ENCODE measurements at regions not wholly inside any gene's neighbourhood (a gene's known extent, or its start where the extent isn't known, plus 50 kb on each side); places are given as distances from the start of the nearest gene placed in this dataset.

GRCh38 chr21:23522751-23523150, 2084.5 kb downstream of the MRPL39 start (continued):
- TF ChIP-seq, protein P1, sequence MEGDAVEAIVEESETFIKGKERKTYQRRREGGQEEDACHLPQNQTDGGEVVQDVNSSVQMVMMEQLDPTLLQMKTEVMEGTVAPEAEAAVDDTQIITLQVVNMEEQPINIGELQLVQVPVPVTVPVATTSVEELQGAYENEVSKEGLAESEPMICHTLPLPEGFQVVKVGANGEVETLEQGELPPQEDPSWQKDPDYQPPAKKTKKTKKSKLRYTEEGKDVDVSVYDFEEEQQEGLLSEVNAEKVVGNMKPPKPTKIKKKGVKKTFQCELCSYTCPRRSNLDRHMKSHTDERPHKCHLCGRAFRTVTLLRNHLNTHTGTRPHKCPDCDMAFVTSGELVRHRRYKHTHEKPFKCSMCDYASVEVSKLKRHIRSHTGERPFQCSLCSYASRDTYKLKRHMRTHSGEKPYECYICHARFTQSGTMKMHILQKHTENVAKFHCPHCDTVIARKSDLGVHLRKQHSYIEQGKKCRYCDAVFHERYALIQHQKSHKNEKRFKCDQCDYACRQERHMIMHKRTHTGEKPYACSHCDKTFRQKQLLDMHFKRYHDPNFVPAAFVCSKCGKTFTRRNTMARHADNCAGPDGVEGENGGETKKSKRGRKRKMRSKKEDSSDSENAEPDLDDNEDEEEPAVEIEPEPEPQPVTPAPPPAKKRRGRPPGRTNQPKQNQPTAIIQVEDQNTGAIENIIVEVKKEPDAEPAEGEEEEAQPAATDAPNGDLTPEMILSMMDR (IDR thresholded peaks at IDR 0.05): no peak
- TF ChIP-seq E2F6 (IDR thresholded peaks at IDR 0.05; ENCODE audit: borderline replicate concordance, low read depth): no peak
- no peak for TF ChIP-seq HOXB13 (CRISPR knock-in tag; IDR thresholded peaks at IDR 0.05; ENCODE audit: low read depth)
- no peak for TF ChIP-seq HDAC2 (IDR thresholded peaks at IDR 0.05)
- no peak for TF ChIP-seq ESRRA (IDR thresholded peaks at IDR 0.05; ENCODE audit: borderline replicate concordance, low read length)

DNA sequence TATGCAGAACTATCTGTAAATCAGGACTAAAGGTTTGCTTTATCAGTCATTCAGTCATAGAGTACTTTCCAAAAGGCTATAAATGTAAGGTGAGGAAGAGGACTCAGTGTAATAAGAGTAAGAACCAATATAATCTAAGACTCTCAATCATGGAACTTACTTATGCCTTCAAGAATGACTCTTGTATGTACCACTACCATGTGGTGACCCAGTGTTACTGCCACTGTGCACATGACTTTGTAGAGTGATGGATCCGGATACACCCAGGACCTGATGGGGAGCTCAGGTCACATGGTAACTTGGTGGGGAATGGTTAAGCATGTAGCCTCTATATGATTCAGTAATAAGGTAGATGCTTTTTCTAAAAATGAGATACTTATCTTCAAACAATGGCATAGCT, 2099.8 kb downstream of the MRPL39 start:
- H3K4me3 ChIP-seq: no peak overlapping the region
- ChIA-PET POLR2A (no interaction called here), CTCF (no interaction called here)
- WGBS (ENCODE audit: missing lambda C conversion rate): 73% methylated on average over 1 of the region's 1 CpG
- H3K4me2 ChIP-seq: no peak overlapping the region
- ATAC-seq (no peak), FAIRE-seq (no peak), DNase-seq (ENCODE audit: low read depth in 1 of 2, low spot score in 1 of 2) (no peak)
- TF ChIP-seq JUN (IDR thresholded peaks at IDR 0.05) (no peak), EHMT2 (IDR thresholded peaks at IDR 0.05; ENCODE audit: low read depth) (no peak), MAX (IDR thresholded peaks at IDR 0.05) (no peak), RAD21 (conservative IDR thresholded peaks at IDR 0.05 in 1 of 2, IDR thresholded peaks at IDR 0.05 in 1 of 2) (no peak), RNF2 (IDR thresholded peaks at IDR 0.05; ENCODE audit: borderline replicate concordance, low read depth) (no peak), CBX8 (IDR thresholded peaks at IDR 0.05) (no peak), ZNF302 (CRISPR knock-in tag; IDR thresholded peaks at IDR 0.05) (no peak), RARB (CRISPR knock-in tag; IDR thresholded peaks at IDR 0.05) (no peak), NPAS2 (CRISPR knock-in tag; IDR thresholded peaks at IDR 0.05; ENCODE audit: borderline replicate concordance) (no peak)
- TF ChIP-seq, protein P2, sequence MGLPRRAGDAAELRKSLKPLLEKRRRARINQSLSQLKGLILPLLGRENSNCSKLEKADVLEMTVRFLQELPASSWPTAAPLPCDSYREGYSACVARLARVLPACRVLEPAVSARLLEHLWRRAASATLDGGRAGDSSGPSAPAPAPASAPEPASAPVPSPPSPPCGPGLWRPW (IDR thresholded peaks at IDR 0.05): no peak
- H3K4me1 ChIP-seq: no peaks in the 10 kb centered on the region
- no peaks in the 10 kb centered on the region for H3K9me3 ChIP-seq
- H3K27ac ChIP-seq: no peak overlapping the region

DNA sequence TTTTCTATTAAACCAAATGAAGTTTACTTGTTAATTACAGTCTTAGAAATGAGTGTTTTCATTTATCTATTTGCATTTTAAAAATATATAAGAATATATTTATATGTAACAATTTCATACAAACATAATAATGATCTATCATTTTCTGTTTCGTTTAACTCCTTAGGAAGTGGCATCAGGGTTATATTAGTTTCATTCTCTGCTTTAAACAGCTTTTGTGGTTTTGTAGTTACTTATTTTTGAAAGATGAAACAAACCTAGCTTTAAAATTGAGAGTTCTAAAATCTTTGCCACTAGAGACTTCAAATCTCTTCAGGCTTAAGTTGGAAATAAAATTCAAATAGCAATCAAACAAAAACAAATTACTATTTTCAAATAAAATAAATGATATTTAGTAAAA, 2110.6 kb downstream of the MRPL39 start:
- FAIRE-seq (no peak), ATAC-seq (no peak), DNase-seq (ENCODE audit: low read depth in 1 of 2, low spot score in 1 of 2) (no peak)
- Histone ChIP-seq H3K4me1 (no peaks in the 10 kb centered on the region), H3K4me2 (no peak overlapping the region), H3K27ac (no peak overlapping the region), H3K9me3 (no peaks in the 10 kb centered on the region), H3K4me3 (no peak overlapping the region)
- CTCF ChIA-PET: no interaction called here
- POLR2A ChIA-PET: no interaction called here
- no peak for TF ChIP-seq EHMT2 (IDR thresholded peaks at IDR 0.05; ENCODE audit: low read depth)
- no peak for TF ChIP-seq RARB (CRISPR knock-in tag; IDR thresholded peaks at IDR 0.05)
- TF ChIP-seq MYC (IDR thresholded peaks at IDR 0.05; ENCODE audit: borderline replicate concordance, low read length): no peak
- TF ChIP-seq HDAC2 (IDR thresholded peaks at IDR 0.05): no peak
- no peak for TF ChIP-seq EP300 (IDR thresholded peaks at IDR 0.05)
- no peak for TF ChIP-seq BCL3 (IDR thresholded peaks at IDR 0.05)
- TF ChIP-seq, protein P1 (IDR thresholded peaks at IDR 0.05): no peak
- TF ChIP-seq KDM5A (IDR thresholded peaks at IDR 0.05): no peak
- TF ChIP-seq HEYL (CRISPR knock-in tag; IDR thresholded peaks at IDR 0.05): no peak
- TF ChIP-seq RFX5 (IDR thresholded peaks at IDR 0.05): no peak
- no peak for TF ChIP-seq FOSB (CRISPR knock-in tag; IDR thresholded peaks at IDR 0.05)
- TF ChIP-seq MAX (IDR thresholded peaks at IDR 0.05): no peak
- TF ChIP-seq NPAS2 (CRISPR knock-in tag; IDR thresholded peaks at IDR 0.05; ENCODE audit: borderline replicate concordance): no peak
- no peak for TF ChIP-seq E2F6 (IDR thresholded peaks at IDR 0.05; ENCODE audit: borderline replicate concordance, low read depth)
- TF ChIP-seq CEBPB (IDR thresholded peaks at IDR 0.05): no peak
- WGBS (ENCODE audit: missing lambda C conversion rate): 0% methylated on average over 1 of the region's 1 CpG

Data from A549 (cell line).